RCC 7860 (cell line): ENCODE measurements at regions not wholly inside any gene's neighbourhood (a gene's known extent, or its start where the extent isn't known, plus 50 kb on each side); places are given as distances from the start of the nearest gene placed in this dataset.
"Not testable (repeated sequence)": the region's sequence is repeated elsewhere in the genome, so short reads cannot be mapped to it uniquely, and the experiment has no call there.

Experiments used
- DNase-seq: peaks from one replicate; pipeline ENCODE4 v3.0.0-alpha.2; 2015; ENCODE audit warnings: low spot score
- FAIRE-seq: peaks from 2 replicates; lab custom pipeline; 2012; peaks lifted over from hg19 to GRCh38; lab: Jason Lieb, UNC

GRCh38 chr1:222941425-222941824, 126.6 kb downstream of the DISP1 start:
- DNase-seq = no peak
- FAIRE-seq = no peak

GRCh38 chr1:222946436-222946835, 131.6 kb downstream of the DISP1 start:
- DNase-seq (no peak), FAIRE-seq (no peak)

GRCh38 chr1:222948079-222948478, 133.2 kb downstream of the DISP1 start:
- FAIRE-seq = no peak
- DNase-seq = no peak

GRCh38 chr1:222950892-222951291, 136.1 kb downstream of the DISP1 start:
- no peak for FAIRE-seq
- no peak for DNase-seq

GRCh38 chr1:222953585-222953984, 138.7 kb downstream of the DISP1 start:
- FAIRE-seq (no peak), DNase-seq (no peak)

- FAIRE-seq = no peak
- DNase-seq = no peak
These were observed 141.1 kb downstream of the DISP1 start for GRCh38 chr1:222955964-222956363.

- no peak for FAIRE-seq
These were observed 141.8 kb downstream of the DISP1 start for GRCh38 chr1:222956601-222957000.

GRCh38 chr1:222967466-222968240, 152.8 kb downstream of the DISP1 start:
- FAIRE-seq (no peak), DNase-seq (no peak)

More at GRCh38 chr1:222956601-222957000, 141.8 kb downstream of the DISP1 start:
- no peak for DNase-seq

- FAIRE-seq = no peak
- no peak for DNase-seq
These were observed 155.2 kb downstream of the DISP1 start for GRCh38 chr1:222970040-222970439.

- DNase-seq (no peak), FAIRE-seq (no peak)
These were observed 155.9 kb downstream of the DISP1 start for GRCh38 chr1:222970711-222971110.

- no peak for FAIRE-seq
These were observed 156.3 kb downstream of the DISP1 start for GRCh38 chr1:222971146-222971545.

GRCh38 chr1:222973561-222973960, 158.7 kb downstream of the DISP1 start:
- DNase-seq (no peak), FAIRE-seq (no peak)

More at GRCh38 chr1:222971146-222971545, 156.3 kb downstream of the DISP1 start:
- no peak for DNase-seq

GRCh38 chr1:222974496-222974895, 159.7 kb downstream of the DISP1 start:
- peak; percentile 90 for FAIRE-seq

GRCh38 chr1:222975472-222976122, 160.8 kb downstream of the DISP1 start:
- DNase-seq (no peak), FAIRE-seq (no peak)

More at GRCh38 chr1:222974496-222974895, 159.7 kb downstream of the DISP1 start:
- peak; percentile 66 for DNase-seq

GRCh38 chr1:222976453-222976852, 161.6 kb downstream of the DISP1 start:
- no peak for DNase-seq
- peak; percentile 61 for FAIRE-seq

- DNase-seq, FAIRE-seq: not testable (repeated sequence)
These were observed 162.5 kb downstream of the DISP1 start for GRCh38 chr1:222977294-222977693.

GRCh38 chr1:222979561-222979960, 163.5 kb downstream of the TLR5 start:
- FAIRE-seq (no peak), DNase-seq (no peak)

GRCh38 chr1:222987674-222988076, 155.4 kb downstream of the TLR5 start:
- DNase-seq (no peak), FAIRE-seq (no peak)

- DNase-seq (no peak), FAIRE-seq (no peak)
These were observed 153.6 kb downstream of the TLR5 start for GRCh38 chr1:222989443-222989842.

- FAIRE-seq (no peak), DNase-seq (no peak)
These were observed 151.9 kb downstream of the TLR5 start for GRCh38 chr1:222991177-222991576.

- no peak for FAIRE-seq
These were observed 151.1 kb downstream of the TLR5 start for GRCh38 chr1:222991908-222992307.

More at GRCh38 chr1:222991908-222992307, 151.1 kb downstream of the TLR5 start:
- no peak for DNase-seq
